ENCODE measurements at regions not wholly inside any gene's neighbourhood (a gene's known extent, or its start where the extent isn't known, plus 50 kb on each side); places are given as distances from the start of the nearest gene placed in this dataset.

- DNase-seq (ENCODE audit: low read depth in 1 of 2, low spot score in 1 of 2), result no peak
Observed at GRCh38 chr1:55363268-55363667, 148.1 kb upstream of the USP24 start.

GRCh38 chr1:55362558-55362957, 147.4 kb upstream of the USP24 start:
- no peak for DNase-seq (ENCODE audit: low read depth in 1 of 2, low spot score in 1 of 2)

DNA sequence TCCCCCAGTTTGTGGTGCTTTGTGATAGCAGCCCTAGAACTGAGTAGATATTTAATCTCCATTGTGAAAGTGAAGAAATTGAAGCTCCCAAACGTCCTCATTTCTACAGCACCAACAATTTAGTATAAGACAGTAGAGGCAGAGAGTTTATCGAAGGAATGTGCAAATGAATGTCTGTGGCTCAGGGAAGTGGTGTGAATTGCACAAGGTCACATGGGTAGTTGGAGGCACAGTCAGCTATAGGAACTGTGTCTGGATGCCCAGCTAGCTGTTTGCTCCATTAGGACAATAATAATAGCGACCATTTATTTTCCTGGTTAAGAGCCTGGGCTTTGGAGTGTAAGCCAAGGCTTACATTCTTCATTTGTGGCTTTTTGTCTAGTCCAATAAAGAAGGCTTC, 144.4 kb upstream of the USP24 start:
- no peak for DNase-seq (ENCODE audit: low read depth in 1 of 2, low spot score in 1 of 2)

GRCh38 chr1:55358581-55358980, 143.4 kb upstream of the USP24 start:
- no peak for DNase-seq (ENCODE audit: low read depth in 1 of 2, low spot score in 1 of 2)

- no peak for DNase-seq (ENCODE audit: low read depth in 1 of 2, low spot score in 1 of 2)
Observed at GRCh38 chr1:55355549-55355948, 140.4 kb upstream of the USP24 start.

GRCh38 chr1:55353707-55354620, 138.8 kb upstream of the USP24 start:
- DNase-seq (ENCODE audit: low read depth in 1 of 2, low spot score in 1 of 2), result no peak

- no peak for DNase-seq (ENCODE audit: low read depth in 1 of 2, low spot score in 1 of 2)
Observed at GRCh38 chr1:55352811-55353180, 137.6 kb upstream of the USP24 start.

- no peak for DNase-seq (ENCODE audit: low read depth in 1 of 2, low spot score in 1 of 2)
Observed at GRCh38 chr1:55352080-55352810, 137.1 kb upstream of the USP24 start.

GRCh38 chr1:55348356-55348755, 133.2 kb upstream of the USP24 start:
- DNase-seq (ENCODE audit: low read depth in 1 of 2, low spot score in 1 of 2), result no peak

DNA sequence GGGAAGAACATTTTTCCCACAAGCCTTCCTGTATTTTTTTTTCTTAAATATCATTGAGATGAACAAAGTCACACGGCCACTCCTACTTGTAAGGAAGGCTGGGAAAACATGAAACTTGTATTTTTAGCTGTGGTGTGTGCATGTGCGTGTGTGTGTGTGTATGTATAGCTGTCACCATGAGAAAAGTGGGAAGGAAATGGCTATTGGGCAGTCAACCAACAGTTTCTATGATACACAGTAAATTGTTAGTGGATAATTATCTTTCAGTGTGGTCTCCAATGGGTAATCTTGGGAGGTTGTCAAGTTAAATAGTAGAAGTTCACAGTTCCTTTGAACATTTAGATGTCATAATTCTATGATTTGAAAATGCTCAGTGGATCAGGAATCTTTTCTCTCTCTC, 132.7 kb upstream of the USP24 start:
- DNase-seq (ENCODE audit: low read depth in 1 of 2, low spot score in 1 of 2), result no peak

DNA sequence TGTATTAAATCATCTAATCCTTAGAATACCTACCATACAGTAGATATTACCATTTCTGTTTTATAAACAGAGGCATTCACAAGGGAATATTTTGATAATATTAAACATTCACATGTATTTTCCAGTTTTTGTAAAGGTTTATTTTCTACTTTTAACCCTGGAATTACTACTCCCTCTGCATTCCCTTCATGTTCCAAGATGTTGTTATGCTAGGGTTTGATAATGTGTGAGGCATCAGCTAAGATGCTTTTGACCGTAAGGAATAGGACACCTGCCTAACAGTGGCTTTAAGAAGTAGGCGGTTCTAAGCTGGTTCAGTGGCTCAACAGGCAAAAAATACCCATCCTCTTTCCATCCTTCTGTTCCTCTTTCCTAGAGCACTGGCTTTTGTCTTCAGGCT, 131.9 kb upstream of the USP24 start:
- no peak for DNase-seq (ENCODE audit: low read depth in 1 of 2, low spot score in 1 of 2)

- no peak for DNase-seq (ENCODE audit: low read depth in 1 of 2, low spot score in 1 of 2)
Observed at GRCh38 chr1:55346586-55346985, 131.4 kb upstream of the USP24 start.

DNA sequence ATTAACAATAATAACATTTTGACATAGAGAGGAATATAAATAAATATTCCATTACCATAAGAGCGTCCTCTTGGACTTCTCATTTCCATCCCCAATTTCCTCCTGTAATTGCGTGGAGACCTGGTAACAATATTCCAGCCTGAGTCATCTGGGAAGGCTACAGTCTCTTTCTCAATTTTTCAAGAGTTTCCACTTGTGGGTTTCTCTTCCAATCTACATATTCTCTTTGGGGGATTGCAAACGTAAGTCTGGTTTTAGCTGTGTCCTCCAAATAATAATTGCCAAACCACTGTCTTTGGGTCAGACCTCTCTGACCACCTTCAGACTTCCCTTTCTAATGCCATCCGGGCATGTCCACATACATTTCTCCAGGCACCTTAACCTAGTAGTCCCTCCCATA, 124.5 kb upstream of the USP24 start:
- no peak for DNase-seq (ENCODE audit: low read depth in 1 of 2, low spot score in 1 of 2)

DNA sequence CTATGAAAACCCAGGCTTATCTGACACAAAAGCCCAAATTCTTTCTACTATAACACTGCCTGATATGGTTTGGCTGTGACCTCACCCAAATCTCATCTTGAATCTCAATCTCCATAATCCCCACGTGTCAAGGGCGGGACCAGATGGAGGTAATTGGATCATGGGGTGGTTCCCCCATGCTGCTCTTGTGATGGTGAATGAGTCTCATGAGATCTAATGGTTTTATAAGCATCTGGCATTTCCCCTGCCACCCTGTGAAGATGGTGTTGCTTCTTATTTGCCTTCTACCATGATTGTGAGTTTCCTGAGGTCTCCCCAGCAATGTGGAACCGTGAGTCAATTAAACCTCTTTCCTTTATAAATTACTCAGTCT, 123.3 kb upstream of the USP24 start:
- no peak for DNase-seq (ENCODE audit: low read depth in 1 of 2, low spot score in 1 of 2)

- DNase-seq (ENCODE audit: low read depth in 1 of 2, low spot score in 1 of 2), result no peak
Observed at GRCh38 chr1:55337801-55338447, 122.8 kb upstream of the USP24 start.

DNA sequence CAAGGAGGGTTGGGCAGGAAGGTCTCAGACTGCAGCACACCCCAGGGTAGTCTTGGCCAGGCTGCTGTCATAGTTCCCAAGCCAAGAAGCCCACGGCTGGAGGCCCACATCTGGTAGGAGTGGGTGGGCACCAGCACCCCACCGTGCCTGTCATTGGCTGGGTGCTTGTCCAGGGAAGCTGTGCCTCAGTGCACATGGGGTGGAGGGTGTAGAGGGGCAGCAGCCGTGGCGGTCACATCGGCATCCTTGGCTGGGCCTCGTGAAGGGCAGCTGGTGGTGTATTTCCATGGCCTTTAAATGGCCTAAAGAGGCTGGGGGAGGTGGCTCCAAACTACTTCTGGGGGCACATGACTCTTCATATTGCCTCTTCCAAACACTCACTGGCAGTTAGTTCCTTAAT, 119.6 kb upstream of the USP24 start:
- no peak for DNase-seq (ENCODE audit: low read depth in 1 of 2, low spot score in 1 of 2)

DNA sequence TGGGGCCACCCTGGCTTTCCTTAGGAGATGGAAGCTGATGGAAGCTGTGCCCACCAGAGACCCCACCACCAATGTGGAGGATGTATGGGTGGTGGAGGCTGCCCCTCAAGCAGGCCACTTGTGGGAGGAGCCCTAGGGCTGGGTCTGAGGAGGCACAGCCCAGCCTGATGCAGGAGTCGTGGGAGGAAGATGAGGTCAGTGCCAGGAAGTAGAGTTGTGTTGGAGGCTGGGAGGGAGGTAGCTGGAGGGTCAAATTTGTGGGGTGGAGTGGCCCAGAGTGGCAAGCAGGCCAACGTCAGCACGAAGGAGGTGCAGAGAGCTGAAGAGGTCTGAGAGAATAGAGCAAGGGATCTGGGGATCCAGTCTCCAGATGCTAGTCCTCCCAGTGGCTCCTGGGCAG, 119.0 kb upstream of the USP24 start:
- no peak for DNase-seq (ENCODE audit: low read depth in 1 of 2, low spot score in 1 of 2)

GRCh38 chr1:55333461-55333860, 118.3 kb upstream of the USP24 start:
- no peak for DNase-seq (ENCODE audit: low read depth in 1 of 2, low spot score in 1 of 2)

DNA sequence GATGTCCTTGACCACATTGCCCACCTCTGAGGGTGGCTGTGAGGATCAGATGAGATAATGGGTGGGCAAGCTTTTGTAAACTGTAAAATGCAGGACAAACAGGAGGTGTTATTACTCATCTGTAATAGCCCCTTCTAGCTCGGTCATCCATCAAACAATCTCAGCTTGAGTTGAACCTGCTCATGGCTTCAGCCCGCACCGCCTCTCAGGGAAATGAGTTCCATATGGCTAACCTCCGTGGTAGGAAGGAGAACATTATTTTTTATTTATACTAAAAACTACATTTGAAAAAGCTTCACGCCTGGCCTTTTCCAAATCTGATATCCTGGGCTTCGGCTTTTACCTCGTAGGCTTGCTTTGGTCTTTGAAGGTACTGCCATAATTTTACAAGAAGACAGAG, 116.2 kb upstream of the USP24 start:
- no peak for DNase-seq (ENCODE audit: low read depth in 1 of 2, low spot score in 1 of 2)

DNA sequence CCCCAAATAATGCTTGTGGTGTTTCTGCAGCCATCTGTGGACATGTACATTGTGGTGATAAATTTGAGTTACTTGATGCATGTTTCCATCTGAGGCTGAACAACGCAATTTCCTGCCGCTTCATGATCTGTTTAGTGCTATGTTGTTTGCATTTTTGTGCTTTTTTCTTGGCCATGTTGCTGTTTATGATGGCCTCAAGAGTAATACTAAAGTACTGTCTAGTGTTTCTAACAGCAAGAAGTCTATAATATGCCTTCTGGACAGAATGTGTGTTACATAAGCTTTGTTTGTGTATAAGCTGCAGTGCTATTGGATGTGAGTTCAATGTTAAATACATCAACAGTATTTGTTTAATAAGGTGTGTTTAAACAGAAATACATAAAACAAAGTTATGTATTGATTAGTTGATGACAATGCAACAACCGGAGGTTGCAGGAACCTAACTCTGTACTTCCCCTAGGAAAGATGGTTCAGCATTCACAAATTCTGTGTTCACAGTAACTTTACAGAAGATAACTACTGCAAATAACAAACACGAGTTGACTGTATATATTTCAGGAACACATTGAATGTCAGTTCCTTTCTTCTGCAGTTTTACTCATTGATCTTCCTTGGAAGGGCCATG, 114.8 kb upstream of the USP24 start:
- DNase-seq (ENCODE audit: low read depth in 1 of 2, low spot score in 1 of 2), result no peak

GRCh38 chr1:55329091-55329490, 113.9 kb upstream of the USP24 start:
- DNase-seq (ENCODE audit: low read depth in 1 of 2, low spot score in 1 of 2), result no peak

All from stimulated activated CD4-positive, alpha-beta T cell treated with anti-CD3 and anti-CD28 coated beads, Interleukin-15, amount 100 ng/mL, for 1 hour (primary cell).